ENCODE measurements at regions not wholly inside any gene's neighbourhood (a gene's known extent, or its start where the extent isn't known, plus 50 kb on each side); places are given as distances from the start of the nearest gene placed in this dataset.

DNA sequence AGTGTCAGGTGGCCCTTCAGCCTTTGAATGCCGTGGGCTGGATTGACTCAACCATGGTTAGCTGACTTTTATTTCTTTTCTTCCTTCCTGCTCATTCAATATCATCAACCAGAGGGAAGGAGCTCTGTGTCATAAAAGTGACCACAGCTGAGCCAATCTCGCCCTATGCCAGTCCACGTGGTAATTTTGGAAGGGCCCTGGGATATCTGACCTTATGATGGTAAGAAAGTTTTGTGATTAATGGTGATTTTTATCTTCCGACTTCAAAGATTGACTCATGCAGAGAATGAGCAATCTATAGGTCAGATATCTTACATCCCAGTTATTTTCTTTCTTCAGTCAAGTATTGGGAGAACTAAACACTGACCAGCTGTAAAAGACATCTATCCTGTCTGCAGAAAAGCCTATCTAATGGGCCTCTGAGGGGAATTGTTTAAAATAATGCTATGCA, 170.3 kb downstream of the ZC3H11B start:
- H3K36me3 Mint-ChIP-seq: no peaks in the 10 kb centered on the region
- H3K27ac Mint-ChIP-seq: no peak overlapping the region
- H3K4me1 Mint-ChIP-seq: peaks cover 9% of the 10 kb centered on the region
- no peaks in the 10 kb centered on the region for H3K9me3 Mint-ChIP-seq
- TF ChIP-seq, protein P1, sequence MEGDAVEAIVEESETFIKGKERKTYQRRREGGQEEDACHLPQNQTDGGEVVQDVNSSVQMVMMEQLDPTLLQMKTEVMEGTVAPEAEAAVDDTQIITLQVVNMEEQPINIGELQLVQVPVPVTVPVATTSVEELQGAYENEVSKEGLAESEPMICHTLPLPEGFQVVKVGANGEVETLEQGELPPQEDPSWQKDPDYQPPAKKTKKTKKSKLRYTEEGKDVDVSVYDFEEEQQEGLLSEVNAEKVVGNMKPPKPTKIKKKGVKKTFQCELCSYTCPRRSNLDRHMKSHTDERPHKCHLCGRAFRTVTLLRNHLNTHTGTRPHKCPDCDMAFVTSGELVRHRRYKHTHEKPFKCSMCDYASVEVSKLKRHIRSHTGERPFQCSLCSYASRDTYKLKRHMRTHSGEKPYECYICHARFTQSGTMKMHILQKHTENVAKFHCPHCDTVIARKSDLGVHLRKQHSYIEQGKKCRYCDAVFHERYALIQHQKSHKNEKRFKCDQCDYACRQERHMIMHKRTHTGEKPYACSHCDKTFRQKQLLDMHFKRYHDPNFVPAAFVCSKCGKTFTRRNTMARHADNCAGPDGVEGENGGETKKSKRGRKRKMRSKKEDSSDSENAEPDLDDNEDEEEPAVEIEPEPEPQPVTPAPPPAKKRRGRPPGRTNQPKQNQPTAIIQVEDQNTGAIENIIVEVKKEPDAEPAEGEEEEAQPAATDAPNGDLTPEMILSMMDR (IDR thresholded peaks at IDR 0.05; ENCODE audit: unreplicated experiment): no peak
- DNase-seq (ENCODE audit: low spot score in 2 of 2, unreplicated experiment in 2 of 2): no peak
- H3K27me3 Mint-ChIP-seq (ENCODE audit: low read depth): no peaks in the 10 kb centered on the region
- H3K4me3 Mint-ChIP-seq: no peak overlapping the region

DNA sequence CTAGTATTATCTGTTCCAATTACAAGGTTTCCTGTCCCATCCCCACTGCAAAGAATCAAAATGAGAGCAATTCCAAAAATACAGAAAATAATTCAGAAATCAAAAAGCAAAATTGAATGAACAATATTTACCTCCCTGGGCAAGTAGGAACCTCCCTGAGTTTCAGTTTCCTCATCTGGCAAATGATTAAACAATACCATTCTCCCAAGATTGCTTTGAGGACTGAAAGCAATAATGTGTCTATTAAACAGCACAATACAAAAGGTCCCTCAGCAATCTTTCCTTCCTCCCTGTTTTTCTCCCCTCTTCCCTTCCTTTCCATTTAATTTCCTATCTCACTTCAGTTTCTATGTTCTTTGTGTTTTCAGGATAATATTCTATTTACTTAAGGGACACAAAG, 171.0 kb downstream of the ZC3H11B start:
- no peak overlapping the region for H3K4me3 Mint-ChIP-seq
- DNase-seq (ENCODE audit: low spot score in 2 of 2, unreplicated experiment in 2 of 2): no peak
- H3K9me3 Mint-ChIP-seq: no peaks in the 10 kb centered on the region
- TF ChIP-seq, protein P1 (IDR thresholded peaks at IDR 0.05; ENCODE audit: unreplicated experiment): no peak
- H3K27me3 Mint-ChIP-seq (ENCODE audit: low read depth): no peaks in the 10 kb centered on the region
- no peak overlapping the region for H3K27ac Mint-ChIP-seq
- no peaks in the 10 kb centered on the region for H3K36me3 Mint-ChIP-seq
- peaks cover 9% of the 10 kb centered on the region for H3K4me1 Mint-ChIP-seq

DNA sequence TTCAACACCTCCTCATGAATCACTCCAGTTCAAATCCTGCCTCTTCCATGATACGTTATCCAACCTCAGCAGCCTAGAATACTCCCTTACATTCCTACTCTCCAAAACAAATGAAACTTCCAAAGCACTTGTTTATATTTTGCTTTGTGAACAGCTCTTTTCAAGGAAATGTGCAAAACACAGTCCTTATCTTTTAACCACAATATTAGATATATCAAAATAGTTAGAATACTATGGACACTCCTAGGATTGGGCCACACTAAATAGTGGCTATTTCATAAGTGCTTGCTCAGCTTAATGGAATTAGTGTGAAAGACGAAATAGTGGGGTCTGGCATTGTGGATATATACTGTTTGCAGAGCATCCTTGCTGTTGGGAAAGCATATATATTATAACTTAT, 173.5 kb downstream of the ZC3H11B start:
- Mint-ChIP-seq H3K4me3 (no peak overlapping the region), H3K4me1 (peaks cover 4% of the 10 kb centered on the region), H3K27me3 (ENCODE audit: low read depth) (no peaks in the 10 kb centered on the region), H3K27ac (no peak overlapping the region), H3K9me3 (no peaks in the 10 kb centered on the region), H3K36me3 (no peaks in the 10 kb centered on the region)
- TF ChIP-seq, protein P1 (IDR thresholded peaks at IDR 0.05; ENCODE audit: unreplicated experiment): no peak
- no peak for DNase-seq (ENCODE audit: low spot score in 2 of 2, unreplicated experiment in 2 of 2)

GRCh38 chr1:219438386-219438785, 174.5 kb downstream of the ZC3H11B start:
- no peaks in the 10 kb centered on the region for H3K9me3 Mint-ChIP-seq
- no peaks in the 10 kb centered on the region for H3K27me3 Mint-ChIP-seq (ENCODE audit: low read depth)
- DNase-seq (ENCODE audit: low spot score in 2 of 2, unreplicated experiment in 2 of 2): no peak
- H3K4me1 Mint-ChIP-seq: peaks cover 2% of the 10 kb centered on the region
- H3K36me3 Mint-ChIP-seq: no peaks in the 10 kb centered on the region
- H3K4me3 Mint-ChIP-seq: no peak overlapping the region
- TF ChIP-seq, protein P1 (IDR thresholded peaks at IDR 0.05; ENCODE audit: unreplicated experiment): no peak
- H3K27ac Mint-ChIP-seq: no peak overlapping the region

DNA sequence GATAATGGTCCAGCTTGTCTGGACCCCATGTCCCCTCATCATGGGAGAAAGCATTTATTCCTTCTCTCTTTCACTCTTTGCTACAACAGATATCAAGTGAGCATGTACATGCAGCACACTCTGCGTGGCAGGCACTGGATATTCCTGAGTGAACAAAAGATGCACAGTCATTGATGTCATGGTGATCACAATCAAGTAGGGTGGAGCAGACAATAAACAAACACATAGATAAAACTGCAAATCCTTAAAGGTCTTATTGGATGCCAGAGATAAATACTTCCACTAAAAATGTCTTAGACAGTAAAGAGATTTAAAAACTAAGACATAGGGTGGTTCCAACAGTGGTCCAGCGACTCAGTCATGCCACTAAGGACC, 178.0 kb downstream of the ZC3H11B start:
- Mint-ChIP-seq H3K27me3 (ENCODE audit: low read depth) (no peaks in the 10 kb centered on the region), H3K4me1 (peaks cover 5% of the 10 kb centered on the region), H3K36me3 (no peaks in the 10 kb centered on the region), H3K9me3 (no peaks in the 10 kb centered on the region), H3K4me3 (no peak overlapping the region), H3K27ac (no peak overlapping the region)
- DNase-seq (ENCODE audit: low spot score in 2 of 2, unreplicated experiment in 2 of 2): no peak
- TF ChIP-seq, protein P1 (IDR thresholded peaks at IDR 0.05; ENCODE audit: unreplicated experiment): no peak

DNA sequence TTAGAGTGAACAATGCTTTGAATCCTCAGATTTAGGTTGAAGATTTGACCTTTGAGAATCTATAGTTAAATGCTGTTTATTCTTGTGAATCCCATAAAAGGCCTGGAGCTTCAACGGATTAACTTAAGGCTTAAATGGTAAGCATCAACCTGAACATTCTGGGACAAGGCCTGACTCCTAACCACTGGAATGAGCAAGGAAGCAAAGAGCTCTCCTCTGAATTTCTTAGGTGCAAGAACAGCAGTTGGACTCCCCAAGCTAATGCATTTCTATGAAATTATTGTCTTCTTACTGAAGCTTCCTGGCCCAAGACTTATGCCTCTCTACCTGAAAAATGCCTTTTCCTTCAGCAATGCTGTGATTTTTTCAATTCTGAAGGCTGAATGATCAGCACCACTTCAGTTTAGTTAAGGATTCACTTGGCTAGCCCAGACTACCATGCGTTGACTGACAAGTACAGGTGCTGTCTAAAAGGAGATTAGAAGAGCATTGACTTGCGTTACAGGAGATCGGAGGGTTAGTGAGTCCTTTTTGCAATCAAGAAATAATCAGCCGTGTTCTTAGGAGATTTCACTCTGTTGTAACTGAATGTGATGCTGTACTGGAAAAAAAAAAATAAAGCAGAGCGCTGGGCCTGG, 178.5 kb downstream of the ZC3H11B start:
- Mint-ChIP-seq H3K9me3 (no peaks in the 10 kb centered on the region), H3K27ac (no peak overlapping the region), H3K27me3 (ENCODE audit: low read depth) (no peaks in the 10 kb centered on the region), H3K36me3 (no peaks in the 10 kb centered on the region), H3K4me1 (peaks cover 5% of the 10 kb centered on the region), H3K4me3 (no peak overlapping the region)
- no peak for DNase-seq (ENCODE audit: low spot score in 2 of 2, unreplicated experiment in 2 of 2)
- TF ChIP-seq, protein P1 (IDR thresholded peaks at IDR 0.05; ENCODE audit: unreplicated experiment): no peak
